Posterior cingulate gyrus (tissue), 11 donors: ENCODE measurements at regions not wholly inside any gene's neighbourhood (a gene's known extent, or its start where the extent isn't known, plus 50 kb on each side); places are given as distances from the start of the nearest gene placed in this dataset.

Experiments
- DNase-seq, 10 donors: peaks; one replicate each; pipeline versions ENCODE4 v3.0.0 to v3.0.0-alpha.2; 2020 to 2021; ENCODE audit warnings: mixed read lengths in 3 of 10
- intact Hi-C: fragments of 100-400 bp; cut with DNase I; formaldehyde crosslinking; loops from one replicate; pipeline ENCODE4 v1.15.1; 2023

DNA sequence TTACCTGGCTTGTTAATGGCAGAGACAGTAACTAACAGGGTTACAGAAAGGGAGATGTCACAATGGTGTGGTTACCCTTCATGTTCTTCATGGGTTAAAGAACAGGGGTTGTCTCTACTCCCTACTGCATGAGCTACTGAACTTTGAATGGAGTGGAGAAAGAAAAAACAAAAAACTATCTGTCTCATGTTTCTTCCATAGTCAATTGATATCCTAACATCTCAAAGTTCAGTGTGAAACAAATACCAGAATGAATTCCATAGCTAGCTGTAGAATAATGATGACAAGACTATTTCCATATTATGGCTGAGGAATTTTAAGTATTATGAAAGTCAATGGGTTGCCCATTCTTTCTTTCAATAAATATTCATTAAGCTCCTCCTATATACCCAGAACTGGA is 161.3 kb upstream of the LPP start:
- DNase-seq = no peak
- intact Hi-C loops = no loop called here

- intact Hi-C loops = no loop called here
- no peak for DNase-seq
Observed at GRCh38 chr3:187994221-187995042, 159.5 kb upstream of the LPP start.

DNA sequence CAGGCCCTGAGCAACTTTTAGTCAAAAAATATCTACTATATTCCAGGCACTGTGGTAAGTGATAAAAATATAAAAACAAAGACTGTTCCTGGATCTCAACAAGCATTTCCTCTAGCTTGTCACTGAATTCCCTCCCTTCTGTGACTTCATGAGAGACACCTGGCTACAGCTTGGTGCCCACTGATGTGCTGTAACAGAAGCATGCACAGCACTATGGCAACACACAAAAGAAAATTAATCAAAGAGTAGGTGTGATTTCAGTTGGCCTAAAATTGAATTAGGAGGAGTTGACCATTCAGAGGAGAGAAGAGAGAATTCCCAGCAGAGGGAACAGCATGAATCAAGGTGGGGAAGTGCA is 158.9 kb upstream of the LPP start:
- intact Hi-C loops = no loop called here

DNA sequence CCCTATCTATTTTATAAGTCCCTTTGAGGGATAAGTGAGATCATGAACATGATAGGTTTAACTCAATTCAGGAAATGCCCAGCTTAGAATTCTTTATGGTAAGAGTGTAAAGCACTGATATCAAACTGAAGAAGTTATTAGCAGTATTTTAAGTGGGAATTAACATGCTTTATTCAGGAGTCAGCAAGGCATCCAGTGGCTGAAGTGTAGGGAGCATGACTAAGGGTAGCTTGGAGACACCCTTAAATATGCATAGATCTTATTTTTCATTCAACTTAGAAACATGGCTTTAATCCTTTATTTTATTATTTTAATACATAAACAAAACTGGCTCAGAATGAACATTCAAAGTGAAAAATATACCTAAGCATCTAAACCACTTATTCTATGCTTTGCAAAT is 158.3 kb upstream of the LPP start:
- DNase-seq = no peak
- intact Hi-C loops = no loop called here

More for the DNA sequence above, 158.9 kb upstream of the LPP start:
- no peak for DNase-seq

DNA sequence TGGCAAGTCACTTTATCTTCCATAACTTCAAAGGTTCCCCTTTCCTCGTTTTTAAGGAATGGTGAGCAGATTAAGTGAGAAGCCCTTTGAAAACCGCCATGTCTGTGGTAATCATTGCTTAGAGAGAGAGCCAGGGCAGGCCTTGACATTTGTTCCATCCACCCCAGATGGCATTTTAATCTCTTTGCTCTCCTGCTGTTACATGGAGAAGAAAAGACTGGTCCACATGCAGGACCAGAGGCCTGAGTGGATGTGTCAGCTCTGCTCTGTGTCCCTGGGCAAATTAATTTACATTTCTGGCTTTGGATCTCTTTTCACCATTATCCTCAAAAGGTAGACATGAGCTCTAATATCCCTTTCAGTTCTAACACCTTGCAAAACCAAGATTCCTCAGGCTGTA is 157.3 kb upstream of the LPP start:
- intact Hi-C loops = no loop called here
- no peak for DNase-seq

GRCh38 chr3:187997490-187997889 is 156.5 kb upstream of the LPP start:
- intact Hi-C loops = no loop called here

DNA sequence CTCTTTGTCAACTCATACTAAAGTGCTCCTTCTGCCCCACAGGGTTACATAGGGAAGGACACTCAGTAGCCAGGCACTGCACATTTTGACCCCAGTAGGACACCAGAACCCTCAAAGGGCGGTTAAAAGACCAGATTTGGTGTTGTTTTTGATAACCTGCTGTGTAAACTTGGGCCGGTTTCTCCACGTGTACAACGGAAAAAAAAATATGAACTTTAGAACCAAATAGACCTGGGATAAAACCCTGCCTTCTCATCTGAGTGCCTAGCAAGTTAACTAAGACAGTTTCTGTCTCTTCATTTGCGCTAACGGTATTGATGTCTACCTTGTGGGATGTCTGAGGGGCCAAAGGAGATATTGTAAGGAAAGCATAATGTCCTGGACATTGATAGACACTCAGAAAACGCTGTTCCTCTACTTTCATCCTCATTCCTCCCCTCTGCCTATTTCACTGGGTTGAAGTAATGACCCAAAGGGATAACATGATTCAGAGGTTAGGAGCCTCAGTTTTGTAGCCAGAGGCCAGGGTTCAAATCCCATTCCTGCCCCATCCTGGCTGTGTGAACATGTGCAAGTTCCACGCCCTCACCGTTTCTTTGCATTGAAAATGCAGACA is 155.9 kb upstream of the LPP start:
- intact Hi-C loops = no loop called here
- DNase-seq = no peak

More at GRCh38 chr3:187997490-187997889, 156.5 kb upstream of the LPP start:
- DNase-seq = no peak

GRCh38 chr3:187998611-187999010 is 155.3 kb upstream of the LPP start:
- DNase-seq = no peak
- intact Hi-C loops = no loop called here

DNA sequence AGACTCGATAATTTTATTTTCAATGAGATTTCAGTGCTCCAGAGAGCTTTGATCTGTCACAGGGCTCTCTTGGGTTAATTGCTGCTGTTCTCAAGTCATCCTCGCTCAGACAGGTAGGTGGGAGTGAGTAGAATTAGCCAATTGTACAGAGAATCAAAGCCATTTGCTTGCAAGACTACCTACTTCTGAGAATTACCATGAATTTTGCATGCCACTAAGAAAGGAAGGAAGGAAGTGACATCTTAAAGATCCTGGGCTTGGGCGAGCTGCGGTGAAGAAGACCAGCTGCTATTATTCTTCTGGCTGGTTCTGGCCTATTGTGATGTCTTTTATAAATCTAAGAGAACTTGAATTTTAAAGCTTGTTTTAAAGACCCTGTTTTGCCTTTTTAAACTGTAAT is 154.1 kb upstream of the LPP start:
- intact Hi-C loops = no loop called here
- DNase-seq = no peak

- intact Hi-C loops = no loop called here
- DNase-seq = no peak
Observed at GRCh38 chr3:188000361-188000861, 153.5 kb upstream of the LPP start.

- DNase-seq = no peak
- intact Hi-C loops = no loop called here
Observed at GRCh38 chr3:188001093-188001492, 152.9 kb upstream of the LPP start.

GRCh38 chr3:188001926-188002325 is 152.0 kb upstream of the LPP start:
- DNase-seq = no peak
- intact Hi-C loops = no loop called here

DNA sequence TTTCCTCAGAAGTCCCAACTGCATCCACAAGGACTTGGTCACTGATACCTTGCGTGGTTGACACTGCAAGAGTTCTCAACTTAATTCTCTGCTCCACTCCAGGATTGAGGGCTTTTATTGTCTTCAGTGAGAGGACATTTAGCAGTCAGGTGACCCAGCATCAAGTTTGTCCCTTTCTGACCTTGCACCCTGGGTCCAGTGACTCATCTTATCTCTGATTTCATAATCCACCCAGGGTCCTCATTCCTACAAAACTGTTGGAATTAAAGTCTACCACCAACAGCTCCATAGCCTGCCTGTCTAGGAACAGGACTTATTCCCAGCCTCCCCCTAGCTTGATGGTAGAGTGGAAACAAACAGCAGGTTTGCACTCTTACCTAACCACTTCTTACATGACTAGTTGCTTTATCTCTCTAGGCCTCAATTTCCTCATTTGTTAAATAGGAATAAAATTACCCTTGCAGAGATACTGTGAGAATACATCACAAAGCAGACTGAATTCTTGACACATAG is 151.3 kb upstream of the LPP start:
- intact Hi-C loops = no loop called here

GRCh38 chr3:188003188-188004171 is 150.5 kb upstream of the LPP start:
- DNase-seq = no peak
- intact Hi-C loops = no loop called here

More for the DNA sequence above, 151.3 kb upstream of the LPP start:
- no peak for DNase-seq

- peak in 8 of 10 donors; percentile 19 to 89 (median 44) for DNase-seq
- intact Hi-C loops = no loop called here
Observed at GRCh38 chr3:188006726-188007393, 147.1 kb upstream of the LPP start.

DNA sequence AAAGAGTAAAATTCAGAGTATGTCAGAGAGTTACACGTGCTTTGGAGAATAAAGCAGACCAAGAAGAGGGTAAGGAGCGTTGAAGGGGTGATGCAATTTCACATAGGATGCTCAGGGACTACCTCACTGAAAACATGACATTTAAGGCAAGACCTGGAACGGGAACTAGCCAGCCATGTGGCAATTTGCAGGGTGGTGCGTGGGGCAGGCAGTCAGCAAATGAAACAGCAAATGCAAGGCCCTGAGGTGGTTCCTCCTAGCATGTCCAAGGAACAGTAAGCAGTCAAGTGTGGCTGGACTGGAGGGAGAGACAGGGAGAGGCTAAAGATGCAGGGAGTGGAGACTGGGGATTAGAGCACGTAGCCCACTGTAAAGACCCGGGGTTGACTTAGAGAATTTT is 146.1 kb upstream of the LPP start:
- no peak for DNase-seq
- intact Hi-C loops = no loop called here

DNA sequence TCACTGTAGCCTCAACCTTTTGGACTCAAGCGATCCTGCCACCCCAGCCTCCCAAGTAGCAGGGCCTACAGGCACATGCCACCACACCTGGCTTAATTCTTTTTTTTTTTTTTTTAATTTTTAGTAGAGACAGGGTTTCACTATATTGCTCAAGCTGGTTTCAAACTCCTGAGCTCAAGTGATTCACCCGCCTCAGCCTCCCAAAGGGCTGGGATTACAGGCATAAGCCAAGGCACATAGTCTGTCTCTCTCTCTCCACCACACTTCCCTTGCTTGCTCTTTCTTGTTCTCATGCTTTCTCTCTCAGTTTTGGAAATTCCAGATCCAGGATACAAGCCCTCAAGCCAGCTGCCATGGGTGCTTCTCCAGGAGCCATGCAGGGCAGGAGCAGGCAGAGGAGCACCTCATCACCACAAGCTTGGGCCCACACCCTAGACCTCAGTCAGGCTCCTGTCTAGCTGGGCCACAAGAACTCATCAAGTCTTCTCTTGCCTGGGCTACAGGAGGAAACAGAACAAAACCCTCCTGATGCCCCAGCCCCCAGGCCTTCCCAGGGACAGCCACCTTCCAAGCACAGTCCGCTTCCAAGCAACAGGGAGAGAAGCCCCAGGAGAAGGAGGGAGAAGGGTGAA is 145.3 kb upstream of the LPP start:
- peak in 1 of 10 donors; percentile 71 for DNase-seq
- intact Hi-C loops = no loop called here

DNA sequence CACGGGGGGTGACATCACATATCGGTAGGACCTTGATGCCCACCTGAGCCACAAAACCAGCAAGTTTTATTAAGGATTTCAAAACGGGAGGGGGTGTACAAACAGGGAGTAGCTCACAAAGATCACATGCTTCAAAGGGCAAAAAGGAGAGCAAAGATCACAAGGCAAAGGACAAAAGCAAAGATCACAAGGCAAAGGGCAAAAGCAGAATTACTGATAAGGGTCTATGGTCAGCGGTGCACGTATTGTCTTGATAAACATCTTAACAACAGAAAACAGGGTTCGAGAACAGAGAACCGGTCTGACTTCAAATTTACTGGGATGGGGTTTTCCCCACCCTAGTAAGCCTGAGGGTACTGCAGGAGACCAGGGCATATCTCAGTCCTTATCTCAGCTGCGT is 143.5 kb upstream of the LPP start:
- intact Hi-C loops = no loop called here
- no peak for DNase-seq

- intact Hi-C loops = no loop called here
- no peak for DNase-seq
Observed at GRCh38 chr3:188019727-188020126, 134.2 kb upstream of the LPP start.

GRCh38 chr3:188021041-188021440 is 132.9 kb upstream of the LPP start:
- intact Hi-C loops = no loop called here
- DNase-seq = no peak
